ENCODE measurements at regions not wholly inside any gene's neighbourhood (a gene's known extent, or its start where the extent isn't known, plus 50 kb on each side); places are given as distances from the start of the nearest gene placed in this dataset.
"Not testable (repeated sequence)": the region's sequence is repeated elsewhere in the genome, so short reads cannot be mapped to it uniquely, and the experiment has no call there.

GRCh38 chr15:20260650-20261049 lies 280.9 kb downstream of the GOLGA6L6 start:
- DNase-seq, result not testable (repeated sequence)

GRCh38 chr15:20259559-20260190 lies 281.9 kb downstream of the GOLGA6L6 start:
- not testable (repeated sequence) for DNase-seq

DNA sequence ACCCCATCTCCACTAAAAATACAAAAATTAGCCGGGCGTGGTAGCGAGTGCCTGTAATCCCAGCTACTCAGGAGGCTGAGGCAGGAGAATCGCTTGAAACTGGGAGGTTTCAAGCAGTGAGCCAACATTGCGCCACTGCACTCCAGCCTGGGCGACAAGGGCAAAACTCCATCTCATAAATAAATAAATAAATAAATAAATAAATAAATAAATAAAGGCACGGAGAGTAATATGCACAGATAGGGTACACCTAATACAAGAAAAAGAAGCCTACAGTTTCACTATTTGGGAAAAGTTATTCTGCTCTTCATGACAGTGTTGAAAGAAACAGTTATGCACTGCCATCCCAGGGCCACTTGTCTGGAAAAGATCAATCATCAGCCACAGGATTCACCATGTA lies 285.2 kb downstream of the GOLGA6L6 start:
- DNase-seq, result not testable (repeated sequence)

DNA sequence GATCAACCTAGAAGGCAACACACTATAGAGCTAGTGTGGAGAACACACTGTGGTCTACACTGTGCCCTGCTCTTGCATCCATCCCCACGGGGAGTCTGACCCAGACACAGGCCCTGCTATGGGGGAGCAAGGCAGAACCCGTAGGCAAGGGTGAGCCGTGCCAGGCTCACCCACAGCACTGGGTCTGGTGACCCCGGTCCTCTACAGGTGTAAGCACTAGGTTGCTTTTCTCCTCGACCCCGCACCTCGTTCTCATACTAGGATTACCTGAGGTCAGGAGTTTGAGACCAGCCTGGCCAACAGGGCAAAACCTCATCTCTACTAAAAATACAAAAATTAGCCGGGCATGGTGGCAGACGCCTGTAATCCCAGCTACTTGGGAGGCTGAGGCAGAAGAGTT lies 286.0 kb downstream of the GOLGA6L6 start:
- DNase-seq, result not testable (repeated sequence)

DNA sequence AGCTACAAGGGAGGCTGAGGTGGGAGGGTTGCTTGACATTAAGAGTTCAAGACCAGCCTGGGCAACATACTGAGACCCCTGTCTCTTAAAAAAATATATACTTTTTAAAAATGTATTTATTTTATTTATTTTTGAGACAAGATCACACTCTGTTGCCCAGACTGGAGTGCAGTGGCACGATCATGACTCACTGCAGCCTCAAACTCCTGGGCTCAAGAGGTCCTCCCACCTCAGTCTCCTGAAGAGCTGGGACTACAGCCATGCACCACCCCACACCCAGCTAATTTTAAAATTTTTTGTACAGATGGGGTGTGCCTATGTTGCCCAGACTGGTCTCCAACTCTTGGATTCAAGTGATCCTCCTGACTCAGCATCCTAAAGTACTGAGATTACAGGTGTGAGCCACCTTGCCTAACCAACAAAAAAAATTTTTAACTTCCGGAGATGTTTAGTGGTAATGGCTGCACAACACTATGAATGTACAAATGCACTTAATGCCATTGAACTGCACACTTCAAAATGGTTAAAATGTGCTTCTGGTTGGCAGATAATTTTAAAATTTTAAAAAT lies 288.5 kb downstream of the GOLGA6L6 start:
- DNase-seq, result not testable (repeated sequence)

DNA sequence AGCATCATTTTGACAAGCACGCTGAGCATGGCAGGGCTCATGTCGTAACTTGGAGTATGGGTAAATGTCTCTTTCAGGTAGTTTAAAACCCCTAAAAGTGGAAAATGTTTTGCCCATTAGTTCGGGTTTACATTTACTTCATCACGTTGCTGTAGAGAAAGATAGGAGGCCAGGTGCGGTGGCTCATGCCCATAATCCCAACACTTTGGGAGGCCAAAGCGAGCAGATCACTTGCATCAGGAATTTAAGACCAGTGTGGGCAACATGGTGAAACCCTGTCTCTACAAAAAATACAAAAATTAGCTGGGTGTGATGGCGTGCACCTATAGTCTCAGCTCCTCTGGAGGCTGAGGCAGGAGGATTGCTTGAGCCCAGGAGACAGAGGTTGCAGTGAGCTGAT lies 289.6 kb downstream of the GOLGA6L6 start:
- DNase-seq, result not testable (repeated sequence)

- DNase-seq, result not testable (repeated sequence)
These were observed 290.2 kb downstream of the GOLGA6L6 start for GRCh38 chr15:20251214-20252005.

- not testable (repeated sequence) for DNase-seq
These were observed 291.4 kb downstream of the GOLGA6L6 start for GRCh38 chr15:20250206-20250605.

GRCh38 chr15:20249677-20249970 lies 292.0 kb downstream of the GOLGA6L6 start:
- DNase-seq, result not testable (repeated sequence)

- DNase-seq, result not testable (repeated sequence)
These were observed 293.2 kb downstream of the GOLGA6L6 start for GRCh38 chr15:20248434-20248833.

DNA sequence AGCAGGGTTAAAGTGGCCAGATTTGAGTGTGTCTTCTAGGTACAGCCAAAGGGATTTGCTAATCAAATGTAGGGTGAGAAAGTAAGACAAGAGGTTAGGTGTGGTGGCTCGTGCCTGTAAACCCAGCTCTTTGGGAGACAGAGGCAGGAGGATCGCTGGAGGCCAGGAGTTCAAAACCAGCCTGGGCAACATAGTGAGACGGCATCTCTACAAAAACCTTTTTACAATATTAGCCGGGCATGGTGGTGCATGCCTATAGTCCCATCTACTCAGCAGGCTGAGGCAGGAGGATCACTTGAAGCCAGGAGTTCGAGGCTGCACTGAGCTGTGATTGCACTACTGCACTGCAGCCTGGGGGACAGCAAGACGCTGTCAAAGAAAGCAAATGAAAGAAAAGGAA lies 294.5 kb downstream of the GOLGA6L6 start:
- DNase-seq, result not testable (repeated sequence)

- not testable (repeated sequence) for DNase-seq
These were observed 295.0 kb downstream of the GOLGA6L6 start for GRCh38 chr15:20246624-20247023.

DNA sequence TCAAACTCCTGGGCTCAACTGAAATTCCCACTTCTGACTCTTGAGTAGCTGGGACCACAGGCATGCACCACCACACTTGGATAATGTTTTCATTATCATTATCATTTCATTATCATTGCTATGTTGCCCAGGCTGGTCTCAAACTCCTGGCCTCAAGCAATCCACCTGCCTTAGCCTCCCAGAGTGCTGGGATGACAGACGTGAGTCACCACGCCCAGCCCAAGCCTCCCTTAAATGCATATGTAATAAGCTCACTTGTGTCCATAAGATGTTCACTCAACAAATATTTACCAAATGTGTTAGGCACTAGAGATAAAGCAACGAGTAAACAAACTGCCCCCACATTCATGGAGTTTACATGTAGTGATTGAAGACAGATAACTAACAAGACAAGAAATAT lies 295.7 kb downstream of the GOLGA6L6 start:
- not testable (repeated sequence) for DNase-seq

DNA sequence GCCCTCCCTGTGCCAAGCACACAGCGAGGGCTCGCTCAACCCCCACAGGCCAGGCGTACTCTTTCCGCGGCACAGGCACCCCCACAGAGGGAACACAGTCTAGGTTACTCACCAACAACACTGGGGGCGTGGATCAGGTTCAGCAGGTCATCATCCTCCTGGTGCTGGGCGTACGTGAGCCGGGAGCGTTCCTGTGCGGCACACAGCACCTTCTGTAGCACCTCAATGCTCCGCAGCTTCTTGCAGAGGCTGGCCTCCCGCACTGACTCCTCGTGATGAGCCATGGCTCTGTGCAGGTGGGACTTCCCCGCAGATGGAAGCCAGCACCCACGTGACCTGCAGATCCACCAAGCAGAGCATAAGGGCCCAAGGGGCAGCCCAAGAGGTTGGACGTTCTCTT lies 296.8 kb downstream of the GOLGA6L6 start:
- DNase-seq, result not testable (repeated sequence)

DNA sequence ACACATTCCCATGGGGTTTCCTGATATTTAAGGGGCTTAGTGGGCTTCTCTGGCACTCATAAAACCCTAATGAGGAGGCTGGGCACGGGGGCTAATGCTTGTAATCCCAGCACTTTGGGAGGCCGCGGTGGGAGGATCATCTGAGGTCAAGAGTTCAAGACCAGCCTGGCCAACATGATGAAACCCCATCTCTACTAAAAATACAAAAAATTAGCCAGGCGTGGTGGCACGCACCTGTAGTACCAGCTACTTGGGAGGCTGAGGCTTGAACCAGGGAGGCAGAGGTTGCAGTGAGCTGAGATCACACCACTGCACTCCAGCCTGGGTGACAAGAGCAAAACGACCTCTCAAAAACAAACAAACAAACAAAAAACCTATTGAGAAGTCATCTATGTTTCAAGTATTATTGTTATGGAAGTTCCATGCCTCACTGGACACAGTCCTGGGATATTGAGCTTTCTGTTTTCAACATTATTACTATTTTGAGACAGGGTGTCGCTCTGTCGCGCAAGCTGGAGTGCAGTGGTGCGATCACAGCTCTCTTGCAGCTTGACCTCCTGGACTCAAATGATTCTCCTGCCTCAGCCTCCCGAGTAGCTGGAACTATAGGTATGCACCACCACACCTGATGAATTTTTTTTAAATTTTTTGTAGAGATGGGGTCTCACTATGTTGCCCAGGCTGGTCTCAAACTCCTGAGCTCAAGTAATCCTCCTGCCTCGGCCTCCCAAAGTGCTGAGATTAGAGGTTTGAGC lies 297.9 kb downstream of the GOLGA6L6 start:
- DNase-seq, result not testable (repeated sequence)

DNA sequence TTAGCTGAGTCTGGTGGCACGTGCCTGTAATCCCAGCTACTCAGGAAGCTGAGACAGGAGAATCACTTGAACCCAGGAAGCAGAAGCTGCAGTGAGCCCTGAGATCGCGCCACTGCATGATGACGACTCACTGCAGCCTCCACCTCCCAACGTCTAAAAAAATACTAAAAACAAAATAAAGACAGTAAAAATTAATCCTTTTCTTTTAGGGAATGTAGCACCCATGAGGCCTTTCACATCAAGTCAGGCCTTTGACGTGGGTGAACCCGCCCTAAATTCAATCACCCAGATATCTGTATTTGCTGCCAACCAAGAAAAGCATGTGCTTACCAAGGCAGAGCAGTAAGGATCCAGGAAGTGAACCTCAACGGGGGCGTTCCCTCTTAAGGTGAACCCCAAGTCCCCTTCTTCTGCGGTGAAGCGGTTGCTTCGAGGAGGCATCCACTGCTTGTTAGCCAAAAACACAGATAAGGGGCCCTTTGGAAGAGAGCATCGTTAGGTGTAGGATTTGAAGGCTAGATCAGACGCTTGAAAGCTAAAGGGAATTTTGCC lies 301.2 kb downstream of the GOLGA6L6 start:
- not testable (repeated sequence) for DNase-seq

- not testable (repeated sequence) for DNase-seq
These were observed 302.4 kb downstream of the GOLGA6L6 start for GRCh38 chr15:20239186-20239585.

DNA sequence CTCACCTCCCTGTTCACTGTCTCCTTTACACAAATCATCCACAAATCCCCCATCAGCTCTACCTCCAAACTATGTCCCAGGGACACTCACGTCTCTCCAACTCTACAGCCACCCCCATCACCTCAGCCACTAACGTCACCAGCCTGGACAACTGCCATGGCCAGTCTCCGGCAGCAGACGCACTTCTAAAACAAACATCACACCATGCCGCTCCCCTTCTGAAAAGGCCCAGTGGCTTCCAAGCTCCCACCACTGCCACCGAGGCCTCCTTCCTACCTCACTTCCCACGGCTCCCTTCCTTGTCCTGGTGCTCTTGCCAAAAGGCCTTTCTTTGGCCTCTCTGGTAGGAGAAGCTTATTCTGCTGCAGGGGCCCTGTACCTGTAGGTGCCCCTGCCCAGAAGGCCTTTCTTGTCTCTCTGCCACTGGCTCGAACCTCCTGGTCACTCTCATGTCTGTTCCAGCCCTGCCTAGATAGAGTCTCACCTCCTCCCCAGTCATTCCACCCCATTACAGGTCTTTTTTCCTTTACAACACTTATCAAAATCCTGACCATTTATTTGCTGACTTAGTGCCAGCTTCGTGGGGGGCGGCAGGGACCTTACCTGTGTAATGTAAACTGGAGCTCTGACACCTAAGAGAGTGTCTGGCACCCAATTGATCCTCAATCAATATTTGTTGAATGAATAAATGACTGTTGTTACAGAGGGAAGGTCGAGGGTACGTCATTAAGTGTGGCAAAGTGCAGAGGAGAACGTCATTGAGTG lies 304.2 kb downstream of the GOLGA6L6 start:
- DNase-seq, result not testable (repeated sequence)

DNA sequence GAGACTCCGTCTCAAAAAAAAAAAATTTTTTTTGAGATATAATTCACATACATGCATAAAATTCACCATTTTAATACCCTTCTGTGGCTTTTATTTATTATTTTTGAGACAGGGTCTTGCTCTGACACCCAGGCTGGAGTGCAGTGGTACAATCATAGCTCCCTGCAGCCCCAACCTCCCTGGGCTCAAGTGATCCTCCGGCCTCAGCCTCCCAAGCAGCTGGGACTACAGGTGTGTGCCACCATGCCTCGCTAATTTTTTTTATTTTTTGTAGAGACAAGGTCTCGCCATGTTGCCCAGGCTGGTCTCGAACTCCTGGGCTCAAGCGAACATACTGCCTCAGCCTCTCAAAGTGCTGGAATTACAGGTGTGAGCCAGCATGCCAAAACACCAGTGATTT lies 305.9 kb downstream of the GOLGA6L6 start:
- not testable (repeated sequence) for DNase-seq

DNA sequence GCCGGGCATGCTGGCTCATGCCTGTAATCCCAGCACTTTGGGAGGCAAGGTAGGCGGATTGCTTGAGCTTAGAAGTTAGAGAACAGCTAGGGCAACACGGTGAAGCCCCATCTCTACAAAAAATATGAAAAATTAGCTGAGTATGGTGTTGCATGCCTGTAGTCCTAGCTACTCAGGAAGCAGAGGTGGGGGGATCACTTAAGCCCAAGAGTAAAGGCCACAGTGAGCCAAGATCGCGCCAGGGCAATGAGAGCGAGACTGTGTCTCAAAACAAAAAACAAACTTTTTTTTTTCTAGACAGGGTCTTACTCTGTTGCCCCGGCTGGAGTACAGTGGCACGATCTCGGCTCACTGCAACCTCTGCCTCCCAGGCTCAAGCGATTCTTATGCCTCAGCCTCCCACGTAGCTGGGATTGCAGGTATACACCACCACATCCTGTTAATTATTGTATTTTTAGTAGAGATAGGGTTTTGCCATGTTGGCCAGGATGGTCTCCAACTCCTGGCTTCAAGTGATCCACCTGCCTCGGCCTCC lies 307.5 kb downstream of the GOLGA6L6 start:
- DNase-seq, result not testable (repeated sequence)

DNA sequence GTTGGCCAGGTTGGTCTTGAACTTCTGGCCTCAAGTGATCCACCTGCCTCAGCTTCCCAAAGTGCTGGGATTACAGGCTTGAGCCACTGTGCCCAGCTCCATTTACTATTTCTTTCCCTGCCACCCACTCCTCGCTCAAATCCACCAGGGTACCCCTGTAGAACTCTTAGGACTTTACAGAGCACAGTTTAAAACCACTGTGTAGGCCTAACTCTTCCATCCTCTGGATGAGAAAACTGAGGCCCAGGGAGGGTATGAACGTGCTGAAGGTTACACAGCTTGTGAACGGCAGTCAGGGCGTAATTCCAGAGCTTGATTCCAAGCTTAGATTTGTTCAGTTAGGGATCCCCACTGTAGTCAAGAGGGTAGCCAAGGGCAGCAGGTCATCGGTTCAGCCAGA lies 309.1 kb downstream of the GOLGA6L6 start:
- DNase-seq, result not testable (repeated sequence)

DNA sequence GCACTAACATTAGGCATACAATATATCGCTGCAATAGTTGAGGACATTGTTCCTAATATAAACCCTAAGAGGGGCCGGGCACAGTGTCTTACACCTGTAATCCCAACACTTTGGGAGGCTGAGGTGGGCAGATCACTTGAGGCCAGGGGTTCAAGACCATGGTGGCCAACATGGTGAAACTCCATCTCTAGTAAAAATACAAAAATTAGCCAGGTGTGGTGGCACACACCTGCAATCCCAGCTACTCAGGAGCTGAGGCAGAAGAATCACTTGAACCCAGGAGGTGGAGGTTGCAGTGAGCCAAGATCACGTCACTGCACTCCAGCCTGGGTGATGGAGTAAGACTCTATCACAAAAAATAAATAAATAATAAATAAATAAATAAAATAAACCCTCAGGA lies 310.9 kb downstream of the GOLGA6L6 start:
- DNase-seq, result not testable (repeated sequence)

Data from CD4-positive, alpha-beta T cell treated with Interleukin-21 for 1 hour (primary cell).